Transverse colon (tissue), 4 donors: ENCODE measurements at regions not wholly inside any gene's neighbourhood (a gene's known extent, or its start where the extent isn't known, plus 50 kb on each side); places are given as distances from the start of the nearest gene placed in this dataset.

Source experiments
- DNase-seq: peaks from one replicate; pipeline ENCODE4 v3.0.0-alpha.2; 2019
- H3K27ac ChIP-seq, 4 donors: fragments of 200-600 bp; sonication (generic); 2 replicates each; pipeline ENCODE4 v1.5.1; 2016 to 2018; ENCODE audit warnings: inconsistent platforms in 4 of 4
- H3K27me3 ChIP-seq: fragments of 200-600 bp; sonication (generic); 2 replicates; pipeline ENCODE4 v1.5.1; 2017; ENCODE audit warnings: inconsistent platforms
- H3K36me3 ChIP-seq, 4 donors: fragments of 200-600 bp; sonication (generic); 2 replicates each; pipeline ENCODE4 v1.5.1; 2017 to 2019; ENCODE audit warnings: inconsistent platforms in 4 of 4
- H3K4me1 ChIP-seq, 4 donors: fragments of 200-600 bp; sonication (generic); 2 replicates each; pipeline ENCODE4 v1.5.1; 2017 to 2020; ENCODE audit warnings: inconsistent platforms in 4 of 4
- H3K4me3 ChIP-seq, 4 donors: fragments of 200-600 bp; sonication (generic); 1 replicate in 1 of 4; 2 replicates in 3 of 4; pipeline versions ENCODE4 v1.5.1 to v1.6.1; 2017 to 2019; ENCODE audit warnings: inconsistent platforms in 4 of 4
- H3K9me3 ChIP-seq, 2 donors: fragments of 200-600 bp; sonication (generic); 2 replicates each; pipeline ENCODE4 v1.5.1; 2017 to 2019; ENCODE audit warnings: inconsistent platforms in 2 of 2
- CTCF ChIP-seq, 5 experiments: fragments of 200-600 bp in 3 of 5; fragments of 450-650 bp in 2 of 5; sonication (generic) in 3 of 5; IDR thresholded peaks; 1 replicate in 2 of 5; 2 replicates in 3 of 5; pipeline ENCODE4 v1.5.1; 2016 to 2017; ENCODE audit warnings: antibody characterized with exemption in 5 of 5, inconsistent platforms in 3 of 5, mild to moderate bottlenecking in 2 of 5, moderate library complexity in 1 of 5
- EP300 ChIP-seq: sonication (generic); formaldehyde crosslinking; IDR thresholded peaks from one replicate; pipeline ENCODE4 v1.6.1; 2017; ENCODE audit warnings: antibody characterized with exemption, low read depth
- POLR2A ChIP-seq: fragments of 450-650 bp; IDR thresholded peaks from one replicate; pipeline ENCODE4 v1.6.1; 2016; ENCODE audit warnings: antibody characterized with exemption, mild to moderate bottlenecking, moderate library complexity
- POLR2AphosphoS5 ChIP-seq, 3 donors: sonication (generic); formaldehyde crosslinking; IDR thresholded peaks; one replicate each; pipeline ENCODE4 v1.6.1; 2016; ENCODE audit warnings: antibody characterized with exemption in 3 of 3
- WGBS, 2 donors: methylation state at CpG; one replicate each; pipeline ENCODE4 v1.1.5; 2018; ENCODE audit warnings: low coverage in 1 of 2; 5-methylcytosine and 5-hydroxymethylcytosine counted together
- in situ Hi-C, 4 donors: fragments of 200-750 bp; cut with MboI; loops; one replicate each; pipeline versions ENCODE4 v1.15.0 to v1.15.1; 2017; ENCODE audit warnings: low sequenced_read_pairs in 3 of 4, low pct_ligation_motif_present in 1 of 4, low pct_unique_long_range_greater_than_20kb in 1 of 4
- intact Hi-C: fragments of 100-400 bp; cut with DNase I; formaldehyde crosslinking; loops from one replicate; pipeline ENCODE4 v1.15.1; 2023; ENCODE audit warnings: low total_unique reads

- TF ChIP-seq CTCF (IDR thresholded peaks at IDR 0.05) (no peak), POLR2A (no peak), EP300 (no peak), POLR2AphosphoS5 (IDR thresholded peaks at IDR 0.05) (no peak)
- intact Hi-C loops = no loop called here
- no peaks in the 10 kb centered on the region for H3K27me3 ChIP-seq
- no peaks in the 10 kb centered on the region for H3K9me3 ChIP-seq
- no peaks in the 10 kb centered on the region for H3K36me3 ChIP-seq
- H3K4me3 ChIP-seq = no peak overlapping the region
- no peak overlapping the region for H3K27ac ChIP-seq
- peaks cover 0 to 2% (median 0%) of the 10 kb centered on the region in 4 donors for H3K4me1 ChIP-seq
- 85% methylated on average over 2 of the region's 2 CpGs for WGBS, 2 donors
- in situ Hi-C loops = no loop called here
- no peak for DNase-seq
Measured at GRCh38 chr15:96184297-96184696, 146.2 kb upstream of the NR2F2 start.

DNA sequence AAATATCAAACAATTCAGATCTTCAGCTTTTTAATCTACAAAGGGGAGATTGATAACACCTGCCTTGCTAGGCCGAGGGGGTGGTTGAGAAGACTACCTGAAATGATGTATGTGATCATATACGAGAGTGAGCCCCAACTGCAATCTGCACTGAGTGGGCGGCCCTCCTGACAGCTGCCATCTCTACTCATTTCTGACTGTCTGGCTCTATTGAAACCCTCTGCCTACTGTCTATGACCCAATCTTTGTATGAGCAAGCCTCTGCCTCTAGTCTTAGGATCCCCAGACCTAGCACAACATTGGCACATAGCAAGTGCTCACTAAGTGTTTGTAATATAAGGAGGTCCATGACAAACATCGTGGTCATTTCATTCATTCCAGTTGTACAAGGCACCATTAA lies 144.4 kb upstream of the NR2F2 start:
- 85 to 87% methylated on average over 3 to 4 of the region's 4 CpGs for WGBS, 2 donors
- H3K27ac ChIP-seq = no peak overlapping the region

GRCh38 chr15:96187341-96188305 lies 142.9 kb upstream of the NR2F2 start:
- Histone ChIP-seq H3K36me3 (no peaks in the 10 kb centered on the region), H3K9me3 (no peaks in the 10 kb centered on the region), H3K27ac (no peak overlapping the region), H3K4me1 (no peaks in the 10 kb centered on the region), H3K4me3 (no peak overlapping the region), H3K27me3 (no peaks in the 10 kb centered on the region)
- in situ Hi-C loops (no loop called here), intact Hi-C loops (no loop called here)
- WGBS, 2 donors = 68 to 70% methylated on average over 5 to 10 of the region's 10 CpGs
- no peak for DNase-seq
- no peak for TF ChIP-seq POLR2A
- TF ChIP-seq CTCF (IDR thresholded peaks at IDR 0.05) = no peak
- no peak for TF ChIP-seq POLR2AphosphoS5 (IDR thresholded peaks at IDR 0.05)
- no peak for TF ChIP-seq EP300

More for the DNA sequence above, 144.4 kb upstream of the NR2F2 start:
- Histone ChIP-seq H3K4me3 (no peak overlapping the region), H3K4me1 (peaks cover 0 to 2% (median 0%) of the 10 kb centered on the region in 4 donors), H3K27me3 (no peaks in the 10 kb centered on the region), H3K9me3 (no peaks in the 10 kb centered on the region), H3K36me3 (no peaks in the 10 kb centered on the region)
- no peak for DNase-seq
- TF ChIP-seq POLR2AphosphoS5 (IDR thresholded peaks at IDR 0.05) = no peak
- no peak for TF ChIP-seq EP300
- no peak for TF ChIP-seq POLR2A
- TF ChIP-seq CTCF (IDR thresholded peaks at IDR 0.05) = no peak
- in situ Hi-C loops = no loop called here
- intact Hi-C loops = no loop called here

DNA sequence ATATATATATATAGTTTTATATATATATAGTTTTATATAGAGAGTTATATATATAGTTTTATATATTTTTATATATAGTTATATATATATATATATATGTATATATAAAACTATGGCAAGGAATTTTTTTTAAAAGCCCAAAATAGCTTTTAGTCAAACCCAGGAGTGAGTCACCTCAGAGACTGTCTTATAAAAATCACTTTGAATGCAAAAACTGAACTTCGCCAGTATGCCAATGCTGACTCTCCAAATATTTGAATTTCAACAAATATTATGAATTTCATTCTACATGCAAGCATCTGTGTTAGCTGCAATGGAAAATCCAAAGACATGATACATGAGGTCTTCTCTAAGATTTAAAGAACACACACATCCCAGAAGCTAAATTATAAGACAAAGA lies 132.8 kb upstream of the NR2F2 start:
- Histone ChIP-seq H3K27ac (no peak overlapping the region), H3K4me3 (no peak overlapping the region), H3K27me3 (no peaks in the 10 kb centered on the region), H3K4me1 (no peaks in the 10 kb centered on the region), H3K9me3 (no peaks in the 10 kb centered on the region), H3K36me3 (no peaks in the 10 kb centered on the region)
- no peak for DNase-seq
- WGBS, 2 donors = 83 to 91% methylated on average over 1 of the region's 1 CpG
- intact Hi-C loops (no loop called here), in situ Hi-C loops (no loop called here)
- TF ChIP-seq POLR2A (no peak), POLR2AphosphoS5 (IDR thresholded peaks at IDR 0.05) (no peak), EP300 (no peak), CTCF (IDR thresholded peaks at IDR 0.05) (no peak)
